ENCODE measurements at regions not wholly inside any gene's neighbourhood (a gene's known extent, or its start where the extent isn't known, plus 50 kb on each side); places are given as distances from the start of the nearest gene placed in this dataset.

DNA sequence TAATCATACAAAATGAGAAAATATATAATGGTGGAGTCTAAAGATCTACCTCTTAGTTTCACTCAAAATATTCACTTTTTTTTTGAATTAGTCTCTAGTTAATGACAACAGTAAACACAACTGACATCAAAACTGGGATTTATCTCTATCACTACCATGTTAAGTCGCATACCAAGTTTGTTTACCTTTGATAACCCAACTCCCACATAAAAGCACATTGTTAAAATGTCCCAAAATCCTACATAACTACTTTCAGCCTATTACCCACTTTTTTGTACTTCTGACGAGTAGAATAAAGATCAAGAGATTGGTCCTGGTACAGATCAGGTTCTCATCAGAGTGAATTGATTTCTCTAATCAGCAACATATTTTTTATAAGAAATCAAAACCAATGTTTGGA is 518.5 kb downstream of the EPHA3 start (continued):
- TF ChIP-seq TCF12 (IDR thresholded peaks at IDR 0.05; ENCODE audit: low read depth, low read length) (no peak), RAD21 (IDR thresholded peaks at IDR 0.05 in 1 of 2, conservative IDR thresholded peaks at IDR 0.05 in 1 of 2; ENCODE audit: low read depth in 2 of 2, low read length in 2 of 2) (no peak), KDM1A (IDR thresholded peaks at IDR 0.05; ENCODE audit: borderline replicate concordance, low read length) (no peak), EZH2 (IDR thresholded peaks at IDR 0.05; ENCODE audit: low read depth, low read length, severe bottlenecking) (no peak)

Data from H1 (cell line).